Bone marrow (tissue), 2 donors: ENCODE measurements at regions not wholly inside any gene's neighbourhood (a gene's known extent, or its start where the extent isn't known, plus 50 kb on each side); places are given as distances from the start of the nearest gene placed in this dataset.
"Not testable (repeated sequence)": the region's sequence is repeated elsewhere in the genome, so short reads cannot be mapped to it uniquely, and the experiment has no call there.

Source experiments
- DNase-seq, 2 donors: peaks; one replicate each; lab custom pipeline; 2025; lab: John Stamatoyannopoulos, UW

GRCh38 chr18:37846996-37847395 lies 281.4 kb upstream of the CELF4 start:
- no peak for DNase-seq

- no peak for DNase-seq
These were observed 279.9 kb upstream of the CELF4 start for GRCh38 chr18:37845498-37845897.

- no peak for DNase-seq
These were observed 278.8 kb upstream of the CELF4 start for GRCh38 chr18:37844209-37844970.

GRCh38 chr18:37838083-37838482 lies 272.5 kb upstream of the CELF4 start:
- no peak for DNase-seq

- no peak for DNase-seq
These were observed 270.7 kb upstream of the CELF4 start for GRCh38 chr18:37836071-37836970.

- not testable (repeated sequence) for DNase-seq
These were observed 266.6 kb upstream of the CELF4 start for GRCh38 chr18:37832010-37832695.

- no peak for DNase-seq
These were observed 247.4 kb upstream of the CELF4 start for GRCh38 chr18:37812961-37813360.

- no peak for DNase-seq
These were observed 240.3 kb upstream of the CELF4 start for GRCh38 chr18:37805773-37806404.

- DNase-seq: no peak
These were observed 231.3 kb upstream of the CELF4 start for GRCh38 chr18:37796823-37797349.

- DNase-seq: no peak
These were observed 221.9 kb upstream of the CELF4 start for GRCh38 chr18:37787452-37787851.

- DNase-seq: no peak
These were observed 218.2 kb upstream of the CELF4 start for GRCh38 chr18:37783771-37784170.

- DNase-seq: no peak
These were observed 213.6 kb upstream of the CELF4 start for GRCh38 chr18:37779220-37779619.

- DNase-seq: peak; percentile 7 to 22
These were observed 213.0 kb upstream of the CELF4 start for GRCh38 chr18:37778417-37779165.

GRCh38 chr18:37769826-37770225 lies 204.2 kb upstream of the CELF4 start:
- DNase-seq: peak in 1 of 2 donors; percentile 2

- no peak for DNase-seq
These were observed 199.1 kb upstream of the CELF4 start for GRCh38 chr18:37764541-37765288.

- no peak for DNase-seq
These were observed 196.6 kb upstream of the CELF4 start for GRCh38 chr18:37762076-37762621.

- no peak for DNase-seq
These were observed 188.5 kb upstream of the CELF4 start for GRCh38 chr18:37754141-37754540.

- DNase-seq: no peak
These were observed 176.8 kb upstream of the CELF4 start for GRCh38 chr18:37742436-37742835.

- peak in 1 of 2 donors; percentile 26 for DNase-seq
These were observed 175.5 kb upstream of the CELF4 start for GRCh38 chr18:37741032-37741623.

- no peak for DNase-seq
These were observed 168.8 kb upstream of the CELF4 start for GRCh38 chr18:37734406-37734805.
